GM18505 (cell line): ENCODE measurements at regions not wholly inside any gene's neighbourhood (a gene's known extent, or its start where the extent isn't known, plus 50 kb on each side); places are given as distances from the start of the nearest gene placed in this dataset.

Experiments
- ATAC-seq: cut with Tn5 transposase; IDR thresholded peaks from one replicate; pipeline ENCODE4 v1.9.1; 2021; ENCODE audit not compliant: unreplicated experiment
- POLR2A ChIP-seq: IDR thresholded peaks from 4 replicates; pipeline ENCODE4 v1.6.1; 2011; ENCODE audit warnings: borderline replicate concordance; ENCODE audit not compliant: insufficient read depth, insufficient read length; ENCODE audit errors: extremely low read depth

DNA sequence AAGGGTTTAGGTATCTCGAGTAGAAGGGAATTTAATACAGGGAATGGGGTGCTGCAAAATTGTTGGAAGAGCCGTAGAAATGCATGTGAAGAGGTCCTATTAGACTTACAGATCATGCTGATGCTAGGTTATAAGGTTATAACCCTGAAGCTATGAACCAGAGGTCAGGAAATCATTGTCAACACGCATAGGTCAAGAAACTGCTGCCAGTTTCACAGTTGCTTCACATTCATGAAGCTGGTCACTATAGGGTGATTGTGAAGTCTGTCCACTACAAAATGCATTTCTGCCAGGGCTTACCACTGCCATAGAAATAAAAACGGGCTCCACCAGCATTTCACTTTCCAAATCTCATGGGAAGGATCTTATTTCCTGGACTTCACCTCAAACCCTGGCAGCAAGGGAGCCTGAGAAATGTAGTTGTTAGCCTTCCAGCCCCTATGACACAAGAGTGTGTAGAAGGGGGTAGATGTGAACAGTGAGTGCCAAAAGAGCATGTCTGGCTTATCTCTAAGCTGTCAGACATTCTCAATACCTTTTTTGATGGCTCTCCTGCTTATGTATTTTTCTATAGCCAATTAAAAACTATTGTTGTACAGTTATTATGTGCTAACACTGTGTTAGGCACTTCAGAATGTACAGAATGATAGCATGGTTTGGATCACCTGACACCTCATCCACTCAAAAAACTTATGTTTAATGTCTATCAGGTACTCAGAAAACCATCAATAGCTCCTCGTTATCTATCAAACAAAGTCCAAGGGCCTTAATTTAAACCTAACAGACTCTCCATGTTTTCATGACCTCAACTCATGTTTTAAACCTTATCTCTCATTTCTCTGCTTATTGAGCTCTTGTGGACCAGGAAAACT is 148.3 kb upstream of the TSC22D2 start:
- TF ChIP-seq POLR2A = no peak
- no peak for ATAC-seq

DNA sequence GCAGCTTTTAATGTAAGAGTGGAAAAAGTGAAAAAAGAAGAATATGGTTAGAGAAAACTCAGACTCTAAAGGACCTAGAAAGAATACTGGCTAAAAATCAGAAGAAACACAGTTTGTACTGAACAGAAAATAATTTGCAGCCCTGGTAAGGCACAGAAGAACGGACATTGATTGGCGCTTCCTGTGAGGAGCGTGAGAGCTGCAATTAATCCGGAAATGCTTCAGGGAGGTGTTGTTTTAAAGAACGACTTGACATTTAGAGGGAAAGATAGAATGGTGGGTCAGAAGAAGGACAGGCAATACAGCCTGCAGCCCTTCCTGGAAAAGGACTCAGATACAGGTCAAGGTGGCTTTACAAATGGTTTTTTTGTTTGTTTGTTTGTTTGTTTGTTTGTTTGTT is 151.3 kb upstream of the TSC22D2 start:
- TF ChIP-seq POLR2A = no peak
- no peak for ATAC-seq

GRCh38 chr3:150256318-150256717 is 151.8 kb upstream of the TSC22D2 start:
- no peak for ATAC-seq

GRCh38 chr3:150255826-150256225 is 152.3 kb upstream of the TSC22D2 start:
- no peak for TF ChIP-seq POLR2A
- no peak for ATAC-seq

More at GRCh38 chr3:150256318-150256717, 151.8 kb upstream of the TSC22D2 start:
- TF ChIP-seq POLR2A = no peak

GRCh38 chr3:150255413-150255812 is 152.7 kb upstream of the TSC22D2 start:
- ATAC-seq = no peak
- TF ChIP-seq POLR2A = no peak

GRCh38 chr3:150254309-150254708 is 153.8 kb upstream of the TSC22D2 start:
- TF ChIP-seq POLR2A = no peak
- ATAC-seq = no peak

DNA sequence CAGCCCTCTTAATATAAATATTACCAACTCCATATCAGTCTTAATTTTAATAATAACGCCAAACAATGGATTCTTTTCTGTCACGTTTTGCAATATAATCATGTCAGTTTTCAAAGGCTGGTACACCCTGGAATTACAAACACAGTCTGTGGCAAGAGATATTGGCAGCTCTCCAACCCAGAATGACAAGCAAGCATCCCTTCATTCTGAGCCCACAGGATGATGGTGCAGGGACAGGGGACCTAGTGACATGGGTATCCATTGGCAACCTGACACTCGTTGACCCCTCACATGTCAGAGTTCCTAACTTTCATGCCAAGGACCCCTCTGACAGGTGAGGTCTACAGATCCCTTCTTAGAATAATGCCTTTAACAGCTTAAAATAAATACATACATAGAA is 154.5 kb upstream of the TSC22D2 start:
- no peak for ATAC-seq
- no peak for TF ChIP-seq POLR2A

DNA sequence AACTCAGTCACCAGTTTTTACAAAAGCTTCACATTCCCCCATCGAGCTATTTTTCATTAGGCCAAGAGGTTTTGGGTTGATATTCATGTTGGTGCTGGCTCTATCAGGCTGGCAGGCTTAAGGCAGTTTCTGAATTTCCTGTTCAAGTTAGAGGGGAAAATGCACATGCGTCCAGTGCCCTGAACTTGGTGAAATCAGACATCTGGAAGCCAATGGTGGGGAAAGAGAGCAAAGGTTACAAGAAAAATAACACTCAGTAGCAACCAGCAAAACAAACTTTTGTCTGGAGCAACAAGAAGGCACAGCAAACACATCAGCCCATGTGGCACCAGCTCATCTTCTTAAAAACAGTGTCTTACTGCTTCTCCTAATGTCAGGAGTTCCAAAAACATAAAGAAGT is 155.6 kb upstream of the TSC22D2 start:
- TF ChIP-seq POLR2A = no peak
- ATAC-seq = no peak

DNA sequence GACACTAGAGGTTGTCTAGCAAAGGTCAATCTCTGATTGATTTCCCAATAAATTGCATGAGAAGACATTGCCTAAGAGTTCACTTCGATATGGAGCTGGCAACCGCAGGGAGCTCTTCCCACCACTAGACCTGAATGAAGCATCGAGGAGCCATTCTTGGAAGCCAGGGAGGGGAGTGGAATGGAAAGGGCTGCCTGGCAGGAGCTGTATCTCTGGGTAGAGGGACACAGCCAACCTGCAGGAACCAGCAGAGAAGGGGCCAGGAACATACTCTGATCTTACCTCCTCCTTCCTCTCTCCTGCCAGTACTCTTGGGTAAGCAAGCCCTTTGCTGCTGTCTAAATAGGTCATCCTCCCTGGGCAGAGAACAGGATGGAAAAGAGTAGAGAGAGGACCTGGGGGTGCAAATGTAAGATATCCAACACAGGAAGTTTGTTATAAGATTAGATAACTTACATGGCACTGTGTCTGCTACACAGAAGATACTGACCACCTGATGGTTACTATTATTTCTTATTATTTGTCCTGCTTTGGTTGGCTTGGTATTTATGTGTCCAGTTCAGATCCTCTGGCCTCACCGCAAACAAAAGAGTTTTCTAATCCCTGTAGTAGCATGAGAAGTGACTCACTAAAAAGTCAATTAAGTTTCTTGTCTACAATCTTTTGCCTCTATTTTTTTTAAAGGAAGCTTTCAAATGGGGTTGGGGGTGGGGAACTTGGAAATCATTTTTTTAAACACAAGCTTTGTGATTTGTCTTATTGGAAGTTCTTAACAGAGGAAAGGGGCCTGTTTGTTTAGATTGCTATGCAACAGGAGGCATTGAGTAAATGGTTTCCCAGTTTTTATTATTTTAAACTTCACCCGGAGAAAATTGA is 156.7 kb upstream of the TSC22D2 start:
- no peak for TF ChIP-seq POLR2A

DNA sequence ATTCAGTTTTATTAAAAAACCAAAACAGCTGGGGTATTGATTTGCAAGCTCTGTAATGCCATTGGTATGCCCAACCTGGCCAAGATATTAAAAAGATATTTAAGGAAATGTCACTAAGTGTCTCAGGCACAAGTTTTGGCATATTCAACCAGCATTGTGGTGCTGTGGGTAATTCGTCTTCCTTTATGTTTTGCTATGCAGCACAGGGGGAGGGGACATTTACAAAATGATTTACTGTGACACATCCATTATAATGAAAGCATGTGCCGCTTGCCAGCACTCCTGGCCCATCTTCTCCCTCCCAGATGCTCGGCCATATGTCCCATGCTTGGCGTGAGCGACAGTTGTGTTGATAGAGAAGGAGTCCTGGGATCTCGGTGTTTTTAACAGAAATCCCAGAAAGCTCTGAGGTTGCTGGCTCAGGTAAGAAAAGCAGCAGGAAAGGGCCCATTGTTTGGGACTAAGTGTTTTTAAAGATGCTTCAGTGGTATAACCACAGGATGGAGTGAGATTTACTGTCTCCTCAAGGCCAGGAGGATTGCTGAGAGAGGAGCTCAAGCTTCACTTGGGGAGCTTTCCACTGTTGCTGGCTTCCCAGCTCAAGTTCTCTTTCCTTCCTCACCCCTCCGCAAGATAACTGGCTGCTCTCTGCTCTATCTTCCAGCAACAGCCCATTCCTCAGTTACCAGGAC is 158.2 kb upstream of the TSC22D2 start:
- ATAC-seq = no peak
- no peak for TF ChIP-seq POLR2A

More for the DNA sequence above, 156.7 kb upstream of the TSC22D2 start:
- ATAC-seq = no peak

DNA sequence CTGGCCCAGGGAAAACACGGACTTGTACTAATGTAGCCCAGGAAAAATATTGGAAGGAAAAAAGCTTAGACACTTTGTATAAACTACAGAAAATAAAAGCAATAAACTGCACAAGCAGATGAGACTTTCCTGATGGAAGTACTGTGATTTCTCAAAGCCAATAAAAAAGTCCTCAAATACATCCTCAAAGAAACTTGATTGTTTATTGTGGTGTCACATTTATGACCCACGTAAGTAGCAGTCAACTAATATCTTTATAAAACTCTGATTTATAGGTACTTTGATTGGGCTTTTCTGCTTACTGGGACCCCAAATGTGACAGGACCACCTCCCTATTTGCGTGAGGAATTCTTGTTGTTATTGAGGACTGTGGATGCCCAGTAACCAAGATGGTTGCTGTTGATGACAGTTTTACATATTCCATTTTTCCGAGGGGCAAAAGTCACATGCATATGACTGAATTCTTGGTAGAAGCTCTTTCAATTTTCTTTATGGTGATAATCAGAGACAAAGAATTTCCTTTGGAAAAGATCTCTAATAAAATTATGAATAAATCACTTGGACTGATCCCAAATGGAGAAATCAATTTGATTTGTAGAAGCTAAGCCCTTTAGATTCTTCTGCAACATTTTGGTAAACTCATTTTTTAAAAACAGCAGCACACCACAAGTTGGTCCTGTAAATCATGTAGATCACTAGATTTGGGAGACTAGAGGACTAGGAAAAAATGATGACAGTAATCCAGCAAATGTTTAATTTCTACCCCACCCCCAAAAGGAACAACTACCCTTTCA is 159.0 kb upstream of the TSC22D2 start:
- no peak for ATAC-seq
- TF ChIP-seq POLR2A = no peak

DNA sequence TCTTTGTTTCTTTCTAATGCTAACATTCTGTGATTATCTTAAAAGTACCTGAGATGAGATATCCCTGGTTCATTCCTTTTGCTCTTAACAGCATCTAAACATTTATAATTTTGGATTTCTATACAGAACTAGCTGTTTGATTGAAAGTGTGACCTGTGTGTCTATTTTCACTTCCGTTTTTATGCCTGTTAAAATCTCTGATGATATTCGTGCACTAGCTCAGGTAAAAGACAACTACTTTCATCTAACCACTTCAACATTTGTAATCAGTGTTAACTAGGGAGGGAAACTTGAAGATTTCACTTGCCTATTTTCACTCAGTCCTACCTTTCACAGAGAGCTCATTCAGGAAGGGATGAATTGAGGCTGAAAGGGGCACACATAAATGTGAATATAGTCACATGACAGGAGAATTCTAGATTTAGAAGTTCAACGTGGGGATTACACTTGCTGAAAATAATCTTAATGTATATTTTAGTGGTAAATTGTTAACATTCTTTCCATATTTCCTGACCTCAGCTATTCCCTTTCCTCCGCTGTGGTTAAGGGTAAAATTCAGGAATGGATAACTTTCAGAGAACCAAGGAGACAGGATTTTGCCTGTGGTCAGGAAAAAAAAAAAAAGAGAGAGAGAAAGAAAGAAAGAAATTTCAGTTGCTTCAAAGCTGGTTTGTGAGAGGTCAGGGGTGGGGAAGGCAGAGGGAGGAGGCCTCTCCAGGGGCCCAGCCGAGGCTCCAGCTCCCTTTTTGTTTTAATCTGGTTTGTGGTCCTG is 159.8 kb upstream of the TSC22D2 start:
- TF ChIP-seq POLR2A = no peak
- no peak for ATAC-seq

DNA sequence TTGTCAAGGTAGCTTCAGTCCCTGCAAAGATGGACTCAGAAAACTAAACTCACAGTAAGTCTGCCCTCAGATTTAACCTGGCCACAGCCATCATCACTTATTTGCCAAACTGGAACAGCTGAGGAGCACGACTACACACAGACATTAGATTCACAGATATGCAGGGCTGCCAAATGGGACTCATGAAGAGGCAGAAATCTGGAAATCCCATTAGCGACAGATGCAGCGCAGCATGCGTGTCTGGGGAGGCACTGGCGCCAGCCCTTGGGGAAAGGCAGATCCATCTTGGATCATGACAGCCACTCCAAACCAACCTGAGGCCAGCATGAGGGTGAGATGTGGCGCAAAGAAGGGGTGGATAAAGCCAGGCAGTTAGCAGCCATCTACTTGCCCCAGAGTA is 160.7 kb upstream of the TSC22D2 start:
- TF ChIP-seq POLR2A = no peak

GRCh38 chr3:150243466-150243865 is 164.6 kb upstream of the TSC22D2 start:
- no peak for ATAC-seq
- TF ChIP-seq POLR2A = no peak

More for the DNA sequence above, 160.7 kb upstream of the TSC22D2 start:
- no peak for ATAC-seq
